Endothelial cell of umbilical vein (primary cell): ENCODE measurements at regions not wholly inside any gene's neighbourhood (a gene's known extent, or its start where the extent isn't known, plus 50 kb on each side); places are given as distances from the start of the nearest gene placed in this dataset.

Experiments
- BruUV-seq: library from RNA; stranded (reverse); fragments of 400-500 nt; replicated peaks from 2 replicates; lab custom pipeline; 2021; lab: Mats Ljungman, UMichigan
- CTCF ChIA-PET: fragments of 300-600, 350-600 bp; sonication (Branson Sonifier 250); formaldehyde crosslinking; loops from one replicate; lab custom pipeline; 2021; ENCODE audit warnings: antibody characterized with exemption, inconsistent platforms; lab: Charles Lee
- POLR2A ChIA-PET: fragments of 300-600, 350-600 bp; sonication (Branson Sonifier 250); formaldehyde crosslinking; loops from one replicate; lab custom pipeline; 2021; ENCODE audit warnings: antibody characterized with exemption, inconsistent platforms; lab: Charles Lee
- DNase-seq: peaks from one replicate; pipeline ENCODE4 v3.0.0-alpha.2; 2011; ENCODE audit warnings: low read depth, low spot score
- FAIRE-seq: peaks from 2 replicates; lab custom pipeline; 2011; peaks lifted over from hg19 to GRCh38; lab: Jason Lieb, UNC
- H2AFZ ChIP-seq: 2 replicates; pipeline ENCODE4 v1.6.0; 2012; ENCODE audit warnings: low read depth, low read length, control low read depth, inconsistent platforms
- H3K27ac ChIP-seq: 2 replicates; pipeline ENCODE4 v1.5.1; 2011; ENCODE audit warnings: low read depth, mild to moderate bottlenecking, control low read depth, low read length, moderate library complexity; ENCODE audit not compliant: insufficient read depth
- H3K27me3 ChIP-seq, 2 experiments: 2 replicates each; pipeline versions ENCODE4 v1.6.0 to v1.6.1; 2011; ENCODE audit warnings: low read length in 2 of 2, mixed read lengths in 1 of 2; ENCODE audit not compliant: control insufficient read depth in 2 of 2, insufficient read depth in 2 of 2
- H3K36me3 ChIP-seq, 2 experiments: 2 replicates in 1 of 2; 3 replicates in 1 of 2; pipeline ENCODE4 v1.5.1; 2011; ENCODE audit warnings: low read length in 2 of 2, mild to moderate bottlenecking in 1 of 2, moderate library complexity in 1 of 2; ENCODE audit not compliant: control insufficient read depth in 2 of 2, insufficient read depth in 2 of 2; ENCODE audit errors: extremely low read depth in 1 of 2
- H3K4me1 ChIP-seq: 3 replicates; pipeline ENCODE4 v1.5.1; 2011; ENCODE audit warnings: mild to moderate bottlenecking, low read length; ENCODE audit not compliant: control insufficient read depth, insufficient read depth; ENCODE audit errors: extremely low read depth
- H3K4me2 ChIP-seq: 2 replicates; pipeline ENCODE4 v1.6.1; 2011; ENCODE audit warnings: low read length, control low read depth, mixed read lengths; ENCODE audit not compliant: insufficient read depth
- H3K4me3 ChIP-seq, 3 experiments: fragments of 200-600 bp in 1 of 3; sonication (generic), shearing (Covaris generic) in 1 of 3; replicated peaks in 1 of 3; 2 replicates each; pipeline ENCODE4 v1.5.1; 2011 to 2016; ENCODE audit warnings: control low read depth in 3 of 3, low read length in 3 of 3, mild to moderate bottlenecking in 2 of 3, inconsistent platforms in 1 of 3, low read depth in 1 of 3, moderate library complexity in 1 of 3; ENCODE audit not compliant: insufficient read depth in 1 of 3
- H3K79me2 ChIP-seq: 2 replicates; pipeline ENCODE4 v1.6.0; 2012; ENCODE audit warnings: low read length, inconsistent platforms; ENCODE audit not compliant: control insufficient read depth, insufficient read depth
- H3K9ac ChIP-seq: replicated peaks from 2 replicates; pipeline ENCODE3; 2011; ENCODE audit warnings: low read length, control low read depth; ENCODE audit not compliant: insufficient read depth; ENCODE audit errors: extremely low read depth
- H3K9me1 ChIP-seq: replicated peaks from 3 replicates; pipeline ENCODE4 v1.6.0; 2011; ENCODE audit warnings: mild to moderate bottlenecking, low read length; ENCODE audit not compliant: control insufficient read depth, insufficient read depth; ENCODE audit errors: extremely low read depth
- H3K9me3 ChIP-seq: replicated peaks from 2 replicates; pipeline ENCODE4 v1.5.1; 2012; ENCODE audit warnings: low read length, inconsistent platforms; ENCODE audit not compliant: control insufficient read depth, insufficient read depth
- H4K20me1 ChIP-seq: replicated peaks from 2 replicates; pipeline ENCODE3; 2011; ENCODE audit warnings: mild to moderate bottlenecking, low read length; ENCODE audit not compliant: control insufficient read depth, insufficient read depth; ENCODE audit errors: extremely low read depth
- EZH2 ChIP-seq: IDR thresholded peaks from 2 replicates; pipeline ENCODE4 v1.6.1; 2012; ENCODE audit warnings: borderline replicate concordance, low read depth, mild to moderate bottlenecking, moderate library complexity, low read length, inconsistent platforms; ENCODE audit not compliant: severe bottlenecking
- FOS ChIP-seq: IDR thresholded peaks from 2 replicates; pipeline ENCODE4 v1.6.1; 2011; ENCODE audit warnings: mild to moderate bottlenecking, low read length, moderate library complexity, borderline replicate concordance; ENCODE audit not compliant: insufficient read depth
- GATA2 ChIP-seq: IDR thresholded peaks from 2 replicates; pipeline ENCODE4 v1.7.0; 2011; ENCODE audit warnings: low read depth, mild to moderate bottlenecking, moderate library complexity, mixed read lengths, low read length; ENCODE audit not compliant: insufficient read length, insufficient read depth
- JUN ChIP-seq: IDR thresholded peaks from 2 replicates; pipeline ENCODE4 v1.6.1; 2011; ENCODE audit warnings: borderline replicate concordance, low read depth; ENCODE audit not compliant: insufficient read length, insufficient read depth
- MYC ChIP-seq: IDR thresholded peaks from one replicate; pipeline ENCODE4 v1.6.1; 2011; ENCODE audit warnings: mild to moderate bottlenecking, low read depth, low read length
- POLR2AphosphoS5 ChIP-seq: IDR thresholded peaks from 2 replicates; pipeline ENCODE4 v1.6.1; 2012; ENCODE audit warnings: low read depth, mild to moderate bottlenecking, control low read depth, low read length, moderate library complexity; ENCODE audit not compliant: insufficient read depth
- dilution Hi-C: fragments of 300-500 bp; cut with MboI; formaldehyde crosslinking; loops from one replicate; pipeline ENCODE4 v1.15.0; 2019; ENCODE audit warnings: low sequenced_read_pairs; ENCODE audit not compliant: extremely low pct_ligation_motif_present
- intact Hi-C: fragments of 100-400 bp; cut with micrococcal nuclease; formaldehyde crosslinking; loops from one replicate; pipeline ENCODE4 v1.10.0; 2022
- TF ChIP-seq, protein P1 (sequence below), 2 donors: IDR thresholded peaks; 1 replicate in 1 of 2; 2 replicates in 1 of 2; pipeline ENCODE4 v1.5.1; 2011; ENCODE audit warnings: low read length in 2 of 2, mild to moderate bottlenecking in 2 of 2, moderate library complexity in 2 of 2, control low read depth in 1 of 2, inconsistent platforms in 1 of 2, low read depth in 1 of 2; ENCODE audit not compliant: insufficient read depth in 1 of 2; ENCODE audit errors: extremely low read depth in 1 of 2
- TF ChIP-seq, protein P2 (sequence below): IDR thresholded peaks from 2 replicates; pipeline ENCODE4 v1.6.1; 2011; ENCODE audit not compliant: insufficient read depth, insufficient read length

DNA sequence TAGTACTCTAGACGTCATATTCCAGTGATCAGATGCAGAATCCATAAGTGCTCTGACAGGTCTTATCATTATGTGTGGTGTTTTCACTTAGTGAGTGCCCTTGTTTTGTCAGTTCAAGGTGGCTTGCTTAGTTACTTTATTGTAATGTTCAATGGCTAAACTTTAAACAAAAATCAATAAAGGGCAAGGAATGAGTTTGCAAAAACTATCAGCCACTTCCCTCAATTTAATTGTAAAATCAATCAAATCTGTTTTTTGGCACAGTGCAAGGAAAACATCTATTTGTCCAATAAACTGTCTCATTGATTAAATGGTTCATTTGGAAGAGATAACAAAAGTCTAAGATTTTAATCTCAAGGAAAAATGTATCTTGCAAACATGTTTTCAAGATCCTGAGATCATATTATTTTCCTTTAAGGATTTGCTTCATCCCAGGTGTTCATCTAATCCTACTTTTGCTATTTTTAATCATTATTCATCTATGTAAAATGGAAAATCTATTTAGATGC is 59.6 kb upstream of the EEA1 start:
- H3K27me3 ChIP-seq: no peaks in the 10 kb centered on the region
- FAIRE-seq (no peak), DNase-seq (no peak)
- CTCF ChIA-PET: interaction anchor here (1.3 to 6.0 kb wide), 12 partner anchors 13 to 1113 kb away, joined by 4 to 109 read pairs (median 20); partner anchors contain the start of gene EEA1
- dilution Hi-C loops: no loop called here
- no peak overlapping the region for H2AFZ ChIP-seq
- no peaks in the 10 kb centered on the region for H3K36me3 ChIP-seq
- H3K4me1 ChIP-seq: peaks cover 4% of the 10 kb centered on the region
- no TSS peak for BruUV-seq
- intact Hi-C loops: loop anchor here (1.0 to 5.0 kb wide), 3 partner anchors 32 to 239 kb away; no protein-coding TSS in a partner anchor
- no peaks in the 10 kb centered on the region for H4K20me1 ChIP-seq
- POLR2A ChIA-PET: no interaction called here
- H3K9me3 ChIP-seq: no peaks in the 10 kb centered on the region
- H3K4me2 ChIP-seq: no peak overlapping the region
- TF ChIP-seq, protein P1, sequence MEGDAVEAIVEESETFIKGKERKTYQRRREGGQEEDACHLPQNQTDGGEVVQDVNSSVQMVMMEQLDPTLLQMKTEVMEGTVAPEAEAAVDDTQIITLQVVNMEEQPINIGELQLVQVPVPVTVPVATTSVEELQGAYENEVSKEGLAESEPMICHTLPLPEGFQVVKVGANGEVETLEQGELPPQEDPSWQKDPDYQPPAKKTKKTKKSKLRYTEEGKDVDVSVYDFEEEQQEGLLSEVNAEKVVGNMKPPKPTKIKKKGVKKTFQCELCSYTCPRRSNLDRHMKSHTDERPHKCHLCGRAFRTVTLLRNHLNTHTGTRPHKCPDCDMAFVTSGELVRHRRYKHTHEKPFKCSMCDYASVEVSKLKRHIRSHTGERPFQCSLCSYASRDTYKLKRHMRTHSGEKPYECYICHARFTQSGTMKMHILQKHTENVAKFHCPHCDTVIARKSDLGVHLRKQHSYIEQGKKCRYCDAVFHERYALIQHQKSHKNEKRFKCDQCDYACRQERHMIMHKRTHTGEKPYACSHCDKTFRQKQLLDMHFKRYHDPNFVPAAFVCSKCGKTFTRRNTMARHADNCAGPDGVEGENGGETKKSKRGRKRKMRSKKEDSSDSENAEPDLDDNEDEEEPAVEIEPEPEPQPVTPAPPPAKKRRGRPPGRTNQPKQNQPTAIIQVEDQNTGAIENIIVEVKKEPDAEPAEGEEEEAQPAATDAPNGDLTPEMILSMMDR (IDR thresholded peaks at IDR 0.05; ENCODE audit: extremely low read depth in 1 of 2, insufficient read depth in 1 of 2, low read depth in 1 of 2, low read length in 2 of 2): no peak
- TF ChIP-seq, protein P2, sequence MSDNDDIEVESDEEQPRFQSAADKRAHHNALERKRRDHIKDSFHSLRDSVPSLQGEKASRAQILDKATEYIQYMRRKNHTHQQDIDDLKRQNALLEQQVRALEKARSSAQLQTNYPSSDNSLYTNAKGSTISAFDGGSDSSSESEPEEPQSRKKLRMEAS: no peak
- no peak for TF ChIP-seq JUN
- no peak for TF ChIP-seq MYC
- no peak for TF ChIP-seq GATA2
- TF ChIP-seq POLR2AphosphoS5: no peak
- no peak for TF ChIP-seq FOS
- TF ChIP-seq EZH2: no peak
- no peak overlapping the region for H3K9ac ChIP-seq
- no peaks in the 10 kb centered on the region for H3K79me2 ChIP-seq
- no peaks in the 10 kb centered on the region for H3K9me1 ChIP-seq
- H3K27ac ChIP-seq: no peak overlapping the region
- H3K4me3 ChIP-seq: no peak overlapping the region
